Anterior cingulate cortex (tissue), 58 donors: ENCODE measurements at regions not wholly inside any gene's neighbourhood (a gene's known extent, or its start where the extent isn't known, plus 50 kb on each side); places are given as distances from the start of the nearest gene placed in this dataset.

Experiments used
- DNase-seq, 58 donors: peaks; one replicate each; lab custom pipeline; 2025; lab: John Stamatoyannopoulos, UW

DNA sequence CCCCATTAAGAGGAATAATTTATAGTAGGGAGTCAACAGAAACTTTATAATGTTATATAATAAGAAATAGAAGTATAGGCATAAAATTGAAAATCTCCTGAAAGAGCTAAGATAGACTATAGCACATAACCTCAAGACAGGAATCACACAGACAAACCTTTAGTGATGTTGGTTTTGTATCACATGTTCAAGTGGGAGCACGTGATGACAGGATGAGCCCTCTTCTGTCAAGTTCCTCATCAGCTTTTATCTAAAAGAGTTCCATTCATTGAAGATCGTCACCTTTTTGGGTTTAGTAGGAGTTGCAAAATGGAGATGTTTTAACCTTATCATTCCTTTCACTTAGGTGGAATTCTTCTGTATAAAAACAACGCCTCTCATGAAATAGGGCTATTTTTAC, 127.0 kb downstream of the MCHR2 start:
- DNase-seq, result no peak

DNA sequence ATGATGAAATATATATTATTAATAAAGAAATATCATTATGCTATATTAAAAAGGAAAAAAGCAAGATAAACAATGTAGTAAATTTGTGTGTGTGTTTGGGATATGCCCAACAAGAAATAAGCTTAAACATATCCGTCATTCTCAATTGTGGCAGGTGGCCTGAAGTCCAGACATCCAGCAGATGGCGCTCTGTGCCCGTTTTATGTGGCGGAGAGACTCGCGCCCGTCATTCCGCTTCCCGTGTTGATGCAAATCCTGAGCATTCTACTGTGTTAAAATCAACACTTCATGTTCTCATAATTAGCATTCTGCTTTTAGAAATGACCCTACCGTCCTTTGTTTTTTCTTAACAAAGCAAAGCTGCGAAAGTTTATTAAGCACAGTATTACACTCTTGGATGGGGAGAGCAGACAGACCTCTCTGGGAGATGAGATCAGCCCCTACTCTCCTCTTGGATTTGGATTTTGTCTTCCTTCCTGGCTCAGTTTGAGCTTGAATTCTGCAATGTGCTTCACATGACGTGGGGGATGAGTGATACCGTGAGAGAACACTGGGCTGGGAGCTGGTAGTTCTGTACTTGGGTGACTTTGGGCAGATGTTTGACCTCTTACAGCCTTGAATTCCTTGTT, 125.8 kb downstream of the MCHR2 start:
- peak in 56 of 58 donors; percentile 10 to 88 (median 60) for DNase-seq
